GM18858 (cell line): ENCODE measurements at regions not wholly inside any gene's neighbourhood (a gene's known extent, or its start where the extent isn't known, plus 50 kb on each side); places are given as distances from the start of the nearest gene placed in this dataset.

Source experiments
- ATAC-seq: cut with Tn5 transposase; IDR thresholded peaks from one replicate; pipeline ENCODE4 v1.9.1; 2021; ENCODE audit not compliant: unreplicated experiment

- ATAC-seq: no peak
Measured at GRCh38 chr21:19908390-19908789, 1089.8 kb upstream of the NCAM2 start.

- ATAC-seq: no peak
Measured at GRCh38 chr21:19914028-19914427, 1084.2 kb upstream of the NCAM2 start.

DNA sequence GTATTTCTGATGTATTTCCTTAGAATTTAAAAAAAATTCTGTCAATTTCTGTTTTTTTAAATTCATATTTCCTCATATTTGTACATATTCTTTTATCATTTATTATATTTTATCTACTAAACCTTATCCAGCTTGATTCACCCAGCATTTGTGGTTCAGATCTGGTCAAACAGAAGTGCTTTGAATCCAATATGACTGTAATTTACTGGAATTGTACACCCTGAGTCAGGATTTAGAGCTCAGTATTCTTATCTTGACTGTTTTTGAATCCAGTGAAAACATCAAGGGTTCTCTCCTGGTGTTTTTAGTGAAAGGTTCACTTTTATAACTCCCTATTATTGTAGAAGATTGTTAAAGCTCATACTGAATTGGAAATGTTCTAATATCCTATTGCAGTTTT lies 1077.0 kb upstream of the NCAM2 start:
- ATAC-seq: no peak

DNA sequence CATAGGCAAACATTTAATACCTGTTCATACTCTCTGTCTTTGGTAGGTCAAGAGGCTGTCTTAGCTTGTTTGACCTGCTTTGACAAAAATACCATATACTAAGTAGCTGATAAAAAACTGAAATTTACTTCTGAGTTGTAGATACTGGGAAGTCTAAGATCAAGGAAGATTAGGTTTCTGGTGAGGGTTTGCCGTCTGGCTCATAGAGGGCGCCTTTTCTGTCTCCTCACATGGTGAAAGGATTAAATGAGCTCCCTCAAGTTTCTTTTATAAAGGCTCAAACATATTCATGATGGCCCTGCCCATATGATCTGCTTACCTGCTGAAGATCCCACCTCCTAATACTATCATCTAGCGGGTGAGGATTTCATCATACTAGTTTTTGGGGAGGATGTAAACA lies 1076.1 kb upstream of the NCAM2 start:
- no peak for ATAC-seq

GRCh38 chr21:19935467-19935866 lies 1062.7 kb upstream of the NCAM2 start:
- no peak for ATAC-seq

- no peak for ATAC-seq
Measured at GRCh38 chr21:19937619-19938018, 1060.6 kb upstream of the NCAM2 start.

- ATAC-seq: no peak
Measured at GRCh38 chr21:19941626-19942025, 1056.6 kb upstream of the NCAM2 start.

DNA sequence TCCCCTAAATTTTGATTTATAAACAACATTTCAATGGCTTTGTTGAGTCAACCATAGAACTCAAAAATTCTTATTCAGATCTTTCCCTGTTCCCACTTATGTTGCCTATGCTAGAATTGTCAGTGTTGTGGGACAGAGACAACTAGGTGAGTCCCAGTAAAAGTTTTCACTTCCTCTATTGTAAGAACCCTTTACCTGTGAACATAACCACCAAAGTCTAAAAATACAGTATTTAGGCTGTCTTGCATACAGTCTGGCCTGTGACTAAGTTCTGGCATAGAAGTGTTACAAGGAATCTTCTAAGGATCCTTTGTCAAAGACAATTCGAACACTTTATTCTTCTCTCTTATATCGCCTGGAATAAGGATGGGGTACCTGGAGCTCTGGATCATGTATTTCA lies 1047.9 kb upstream of the NCAM2 start:
- no peak for ATAC-seq

- no peak for ATAC-seq
Measured at GRCh38 chr21:19969156-19969555, 1029.1 kb upstream of the NCAM2 start.

DNA sequence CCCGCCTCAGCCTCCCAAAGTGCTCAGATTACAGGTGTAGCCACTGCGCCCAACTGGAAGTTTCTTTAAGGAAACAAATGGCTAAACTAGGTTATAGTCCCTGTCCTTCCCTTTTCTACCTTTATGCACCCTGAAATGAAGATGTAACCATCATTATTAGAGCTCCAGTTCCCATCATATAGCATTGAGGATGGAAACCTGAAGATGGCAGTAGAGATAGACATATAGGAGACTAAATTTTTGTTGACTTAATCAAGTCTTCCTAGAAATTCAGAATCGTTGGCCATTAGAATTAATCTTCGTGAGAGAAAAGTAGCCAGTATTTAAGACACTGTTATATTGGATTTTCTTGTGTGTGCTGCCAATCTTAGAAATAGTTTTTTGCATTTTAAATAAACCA lies 1016.3 kb upstream of the NCAM2 start:
- no peak for ATAC-seq

GRCh38 chr21:19986396-19986795 lies 1011.8 kb upstream of the NCAM2 start:
- no peak for ATAC-seq

DNA sequence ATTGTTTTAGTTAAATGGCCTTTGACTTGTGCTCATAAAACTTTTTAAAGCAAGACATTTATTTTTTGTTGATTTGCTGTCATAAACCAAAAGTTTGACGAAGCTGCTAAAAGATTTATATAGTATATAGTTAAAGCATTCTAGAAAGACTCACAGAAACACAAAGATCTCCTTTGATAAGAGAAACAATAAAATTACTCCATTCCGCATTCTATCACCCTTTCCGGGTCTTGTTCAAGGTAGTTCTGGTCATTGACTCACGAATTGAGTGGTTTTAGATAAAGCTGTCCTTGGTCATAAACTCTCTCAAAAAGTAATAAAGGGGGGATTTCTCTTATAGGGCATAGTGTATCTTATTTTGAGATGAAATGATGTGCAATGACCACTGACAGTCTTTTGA lies 1010.5 kb upstream of the NCAM2 start:
- no peak for ATAC-seq

DNA sequence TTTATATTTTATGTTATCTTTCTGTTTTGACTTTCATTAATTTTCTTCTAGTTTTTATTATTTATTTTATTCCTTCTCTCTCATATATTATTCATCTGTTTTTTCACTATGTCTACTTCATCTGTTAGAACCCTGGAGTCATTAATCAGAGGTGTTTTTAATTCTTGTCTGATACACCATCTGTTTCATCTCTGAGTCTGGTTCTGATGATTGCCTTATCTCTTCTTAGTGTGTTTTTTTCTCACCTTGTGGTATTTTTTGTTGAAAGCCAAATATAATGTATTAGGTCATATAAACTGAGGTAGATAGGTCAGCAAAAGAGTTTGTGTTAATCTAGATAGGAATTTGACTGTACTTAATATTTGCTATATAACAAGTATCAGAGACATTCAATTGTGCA lies 1005.7 kb upstream of the NCAM2 start:
- no peak for ATAC-seq

DNA sequence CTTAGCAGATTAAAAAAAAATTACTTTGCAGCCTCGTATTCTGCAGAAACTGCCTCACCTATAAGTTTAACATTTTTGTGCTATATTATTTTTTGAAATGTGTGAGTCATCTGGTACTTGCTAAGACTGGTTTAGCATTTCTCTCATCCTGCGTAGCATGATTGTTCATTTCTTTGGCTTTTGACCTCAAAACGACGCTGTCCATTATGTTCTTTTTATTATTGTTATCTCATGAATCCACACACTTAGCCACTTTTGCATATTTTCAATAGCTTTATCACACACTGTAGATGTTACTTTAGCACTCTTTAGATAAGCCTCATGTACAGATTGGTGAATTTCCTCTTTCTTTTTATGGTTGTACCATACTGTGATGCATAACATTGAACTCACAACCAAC lies 1004.9 kb upstream of the NCAM2 start:
- ATAC-seq: no peak

- ATAC-seq: no peak
Measured at GRCh38 chr21:19995253-19995652, 1003.0 kb upstream of the NCAM2 start.

GRCh38 chr21:19998453-19998852 lies 999.8 kb upstream of the NCAM2 start:
- no peak for ATAC-seq

GRCh38 chr21:19999369-20000272 lies 998.6 kb upstream of the NCAM2 start:
- no peak for ATAC-seq

GRCh38 chr21:20004367-20004766 lies 993.8 kb upstream of the NCAM2 start:
- no peak for ATAC-seq

- ATAC-seq: no peak
Measured at GRCh38 chr21:20010691-20011200, 987.5 kb upstream of the NCAM2 start.

- no peak for ATAC-seq
Measured at GRCh38 chr21:20013851-20014250, 984.4 kb upstream of the NCAM2 start.

- ATAC-seq: no peak
Measured at GRCh38 chr21:20016435-20017005, 981.7 kb upstream of the NCAM2 start.

DNA sequence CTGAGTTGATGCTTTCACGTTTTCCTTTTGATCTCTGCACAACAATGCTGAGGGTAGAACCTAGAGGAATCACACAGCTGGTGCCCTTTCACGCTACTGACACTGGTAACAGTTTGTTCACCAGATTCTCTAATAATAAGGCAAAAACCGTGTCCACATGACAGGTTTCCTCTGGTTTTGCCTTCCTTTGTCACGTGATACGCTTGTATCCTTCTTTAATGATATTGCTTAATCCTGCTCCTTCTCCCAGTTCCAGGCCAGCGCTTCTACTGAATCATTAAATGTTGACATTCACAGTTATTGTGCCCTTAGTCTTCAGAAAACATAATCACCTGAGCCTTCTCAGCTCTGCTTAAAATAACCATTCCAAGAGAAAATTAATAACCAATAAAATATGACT lies 978.2 kb upstream of the NCAM2 start:
- ATAC-seq: no peak
